Superior temporal gyrus (tissue), 1 donor: ENCODE measurements at regions not wholly inside any gene's neighbourhood (a gene's known extent, or its start where the extent isn't known, plus 50 kb on each side); places are given as distances from the start of the nearest gene placed in this dataset.
A peak's percentile ranks its signal among the peaks of the same experiment; 100 is the strongest.

Experiments
- DNase-seq: peaks from one replicate; pipeline ENCODE4 v3.0.0-alpha.2; 2016; ENCODE audit errors: extremely low spot score

DNA sequence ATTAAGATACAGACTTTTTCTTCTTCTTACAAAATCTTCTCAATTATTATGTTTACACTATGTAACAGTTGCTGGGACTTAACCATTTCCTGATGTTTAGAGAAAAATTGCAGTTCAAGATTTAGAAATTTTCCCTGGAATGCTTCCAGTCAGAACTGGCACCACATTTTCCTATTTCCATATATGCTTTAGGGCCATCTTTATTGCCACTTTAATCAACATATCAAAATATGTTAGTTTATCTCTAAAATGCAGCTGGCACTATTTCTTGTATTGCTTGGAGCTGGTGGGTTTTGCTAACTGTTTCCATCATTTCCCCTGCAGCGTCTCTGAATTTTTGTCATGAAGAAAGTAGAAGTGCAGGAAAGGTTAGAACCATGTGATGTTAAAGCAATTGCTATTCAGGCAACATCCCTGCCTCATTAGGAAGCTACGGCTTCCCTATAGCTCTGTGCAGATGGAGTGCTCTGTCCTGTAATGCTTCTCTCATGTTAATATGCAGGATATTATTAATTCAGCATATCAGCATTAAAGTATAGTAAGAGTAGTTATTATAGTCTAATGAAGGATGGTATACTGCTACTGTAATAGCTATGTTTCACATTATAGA, 269.1 kb downstream of the MTRR start:
- DNase-seq, result no peak

DNA sequence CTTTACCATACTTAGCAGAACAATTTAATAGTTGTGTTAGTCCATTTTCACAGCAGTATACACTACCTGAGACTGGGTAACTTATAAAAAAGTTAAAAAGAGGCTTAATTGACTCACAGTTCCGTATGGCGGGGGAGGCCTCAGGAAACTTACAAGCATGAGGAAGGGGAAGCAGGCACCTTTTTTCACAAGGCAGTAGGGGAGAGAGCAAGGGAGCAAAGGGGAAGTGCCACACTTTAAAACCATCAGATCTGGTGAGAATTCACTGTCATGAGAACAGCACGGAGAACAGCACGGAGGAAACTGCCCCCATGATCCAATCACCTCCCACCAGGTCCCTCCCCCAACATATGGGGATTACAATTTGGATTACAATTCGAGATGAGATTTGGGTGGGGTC, 269.9 kb downstream of the MTRR start:
- DNase-seq, result no peak

DNA sequence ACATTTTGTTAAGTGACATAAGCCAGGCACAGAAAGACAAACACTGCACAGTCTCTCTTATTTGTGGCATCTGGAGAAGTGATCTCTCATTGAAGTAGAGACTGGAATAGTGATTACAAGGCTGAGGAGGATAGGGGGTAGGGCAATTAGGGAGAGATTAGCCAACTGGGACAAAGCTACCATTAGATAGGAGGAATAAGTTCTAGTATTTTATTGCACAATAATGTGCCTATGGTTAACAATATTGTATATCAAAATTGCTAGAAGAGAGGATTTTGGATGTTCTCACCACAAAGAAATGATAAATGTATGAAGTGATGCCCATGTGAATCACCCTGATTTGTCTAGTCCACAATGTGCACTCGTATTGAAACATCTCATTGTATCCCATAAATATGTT, 281.8 kb downstream of the MTRR start:
- DNase-seq, result no peak

DNA sequence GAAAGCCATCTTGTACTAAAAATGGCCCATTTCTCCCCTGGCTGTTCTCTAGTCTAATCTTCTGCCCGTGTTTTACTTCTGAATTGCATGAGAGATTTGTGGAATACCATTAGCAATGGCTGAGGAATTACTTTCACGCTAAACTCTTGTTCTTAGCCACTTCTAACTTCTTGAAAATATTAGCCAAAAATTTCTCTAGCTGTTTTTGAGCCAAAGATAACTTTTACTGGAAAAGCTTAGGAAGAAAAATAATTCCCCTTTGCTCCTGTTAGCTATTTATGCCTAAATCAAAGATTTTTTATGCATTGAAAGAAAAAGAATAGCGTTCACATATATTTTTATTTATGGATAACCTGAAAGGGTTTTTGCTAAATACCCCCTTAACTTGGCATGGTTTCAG, 287.8 kb downstream of the MTRR start:
- no peak for DNase-seq

DNA sequence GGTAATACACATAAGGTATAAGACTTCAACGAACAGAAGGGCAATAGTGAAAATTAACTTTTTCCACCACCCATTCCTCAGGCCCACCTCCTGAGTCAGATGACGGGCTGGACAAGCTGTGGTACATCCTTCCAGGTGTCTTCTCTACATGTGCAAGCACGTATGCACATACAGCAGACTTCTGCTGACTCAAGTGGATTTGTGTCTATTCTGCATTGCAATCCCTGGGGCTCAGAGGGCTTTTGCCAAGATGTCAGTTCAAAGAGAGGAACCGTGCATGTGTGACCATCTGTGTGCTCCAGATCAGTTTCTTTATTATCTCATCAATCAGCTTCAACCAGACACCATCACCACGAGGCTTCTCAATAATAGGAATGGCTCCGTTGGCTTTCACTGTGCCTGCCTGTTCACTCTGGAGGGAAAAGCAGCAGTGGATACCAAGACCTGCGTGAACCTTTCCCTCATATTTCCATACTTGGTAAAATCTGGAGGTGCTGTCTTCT, 288.4 kb downstream of the MTRR start:
- no peak for DNase-seq

DNA sequence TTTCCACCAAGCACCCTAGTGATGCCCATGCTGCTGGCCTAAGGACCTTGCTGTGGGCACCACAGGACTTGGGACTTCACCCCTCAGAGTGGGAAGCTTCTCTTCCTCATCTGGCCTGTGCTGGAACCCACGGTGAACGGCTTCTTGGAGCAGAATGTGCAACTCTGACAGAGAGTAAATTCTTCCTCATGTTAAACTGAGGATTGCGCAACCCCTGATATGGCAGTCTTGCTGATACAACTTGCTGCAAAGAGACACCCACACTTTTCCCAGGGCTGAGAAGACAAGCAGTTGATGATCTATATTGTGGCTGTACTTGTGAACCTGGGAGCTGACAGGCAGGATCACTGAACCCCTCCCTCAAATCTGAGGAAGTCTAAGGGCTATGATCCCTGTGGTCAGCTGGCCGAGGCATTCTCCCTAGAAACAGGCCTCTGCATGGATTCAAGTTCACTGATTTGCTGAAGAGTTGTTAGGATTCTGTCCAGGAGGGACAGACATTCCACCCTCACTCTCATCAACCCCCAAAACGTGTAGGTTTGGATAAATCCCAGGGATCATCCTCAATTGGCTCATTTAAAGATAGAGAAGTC, 307.2 kb downstream of the MTRR start:
- DNase-seq, result no peak

DNA sequence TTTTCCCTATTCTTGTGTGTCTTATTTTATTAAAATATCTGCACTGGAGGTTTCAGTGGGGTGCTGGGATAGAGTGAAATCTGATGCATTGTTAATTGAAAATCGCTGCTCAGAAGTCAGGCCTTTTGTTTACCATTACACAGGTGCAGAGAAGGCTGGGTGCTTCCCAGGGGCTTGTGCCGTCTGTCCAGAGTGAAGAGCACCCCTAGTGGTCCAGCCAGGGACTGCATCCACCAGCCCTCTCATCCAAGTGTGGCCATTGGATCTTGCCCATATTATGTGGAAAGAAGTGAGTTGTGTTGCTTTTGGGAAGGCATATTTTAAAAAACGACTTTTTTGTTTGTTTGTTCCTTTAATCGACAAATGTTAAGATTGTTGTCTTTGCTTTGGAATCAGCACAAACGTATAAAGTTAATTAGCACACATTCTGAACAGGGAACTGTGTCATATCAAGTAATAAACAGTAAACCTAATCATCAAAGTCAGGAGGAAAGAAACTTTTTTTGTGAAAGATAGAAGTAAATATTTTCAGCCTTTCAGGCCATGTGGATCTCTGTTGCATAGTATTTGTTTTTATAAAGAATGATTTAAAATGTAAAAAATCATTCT, 315.6 kb downstream of the MTRR start:
- DNase-seq, result no peak

DNA sequence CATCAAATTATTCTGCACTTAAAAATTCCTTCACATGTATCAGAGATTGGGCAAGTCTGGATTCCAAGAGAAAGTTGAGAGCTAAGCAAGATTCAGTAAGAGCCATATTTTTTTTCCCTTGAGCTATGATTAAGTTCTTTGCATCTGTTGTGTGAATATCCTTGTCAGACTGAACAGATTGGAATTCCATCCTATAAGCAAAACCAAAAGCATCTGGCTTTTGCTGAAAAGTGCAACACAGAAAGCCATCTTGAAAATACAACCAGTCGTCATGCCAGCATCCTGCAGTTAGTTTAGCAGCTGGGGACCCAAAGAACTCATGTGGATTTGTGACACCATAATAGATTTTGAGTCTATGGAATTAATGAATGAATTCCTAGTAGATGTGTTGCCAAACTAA, 316.9 kb downstream of the MTRR start:
- DNase-seq, result peak; percentile 53

DNA sequence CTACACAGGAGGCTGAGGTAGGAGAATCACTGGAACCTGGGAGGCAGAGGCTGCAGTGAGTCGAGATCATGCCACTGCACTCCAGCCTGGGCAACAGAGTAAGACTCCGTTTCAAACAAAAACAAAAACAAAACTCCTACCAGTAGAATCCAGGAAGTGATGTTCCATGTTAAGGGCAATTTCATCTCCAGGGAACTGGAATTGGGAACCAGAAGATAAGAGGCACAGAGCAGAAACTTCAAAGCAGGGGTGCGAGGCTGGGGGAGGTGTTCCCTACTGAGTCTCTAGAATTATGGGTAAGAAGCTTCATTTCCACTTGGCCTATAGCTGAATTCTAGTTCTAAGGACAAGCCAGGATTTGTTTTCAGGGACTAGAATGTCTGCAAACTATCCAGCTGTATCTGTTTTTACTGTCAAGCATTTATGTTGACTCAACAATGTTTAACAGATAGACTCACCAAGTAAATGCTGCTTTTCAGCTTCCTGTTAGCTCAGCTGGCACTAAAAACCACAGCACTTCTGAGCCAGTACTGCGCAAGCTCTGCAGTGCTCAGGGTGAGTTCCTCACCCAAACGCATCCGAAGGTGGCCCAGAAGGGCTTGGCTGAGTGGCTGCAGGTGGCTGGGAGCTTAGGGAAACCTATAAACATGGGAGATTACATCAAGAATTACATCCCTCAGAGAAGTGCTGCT, 320.1 kb downstream of the MTRR start:
- no peak for DNase-seq

DNA sequence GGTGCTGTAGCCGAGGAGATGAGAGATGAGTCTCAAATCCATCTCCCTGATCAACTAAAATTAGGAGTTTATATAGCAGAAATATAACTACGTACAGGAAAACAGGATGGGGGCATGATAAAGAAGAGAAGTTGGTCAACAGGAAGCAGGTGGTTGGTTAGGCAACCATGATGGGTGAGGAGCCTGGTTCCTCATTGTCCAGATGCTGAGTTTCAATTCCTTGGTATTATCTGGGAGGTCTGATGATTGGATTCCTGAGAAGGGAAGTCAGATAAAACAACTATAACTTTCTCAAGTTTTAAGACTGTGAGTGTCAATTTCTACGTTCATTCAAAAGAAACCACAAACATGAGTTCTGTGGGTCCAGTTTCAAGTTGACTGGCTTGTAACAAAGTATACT, 323.9 kb downstream of the MTRR start:
- no peak for DNase-seq

DNA sequence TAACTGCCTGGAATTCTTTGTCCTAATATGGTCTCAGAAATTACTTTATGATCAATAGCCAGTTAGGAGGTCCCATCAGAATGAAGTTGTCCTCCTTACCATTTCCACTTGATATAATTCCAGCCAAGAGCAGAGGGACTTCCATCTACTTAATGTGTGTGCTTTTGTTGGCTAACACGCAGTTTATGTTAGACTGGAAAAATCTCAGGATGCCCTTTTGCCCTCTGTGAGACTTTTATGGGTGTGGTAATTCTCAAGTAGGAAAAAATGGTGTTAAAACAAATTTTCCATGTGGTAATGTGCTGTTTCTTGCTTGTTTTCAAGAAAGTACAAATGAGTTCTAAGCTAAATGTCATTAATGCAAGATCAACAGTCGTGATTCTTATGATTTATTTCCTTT, 327.1 kb downstream of the MTRR start:
- DNase-seq, result no peak

DNA sequence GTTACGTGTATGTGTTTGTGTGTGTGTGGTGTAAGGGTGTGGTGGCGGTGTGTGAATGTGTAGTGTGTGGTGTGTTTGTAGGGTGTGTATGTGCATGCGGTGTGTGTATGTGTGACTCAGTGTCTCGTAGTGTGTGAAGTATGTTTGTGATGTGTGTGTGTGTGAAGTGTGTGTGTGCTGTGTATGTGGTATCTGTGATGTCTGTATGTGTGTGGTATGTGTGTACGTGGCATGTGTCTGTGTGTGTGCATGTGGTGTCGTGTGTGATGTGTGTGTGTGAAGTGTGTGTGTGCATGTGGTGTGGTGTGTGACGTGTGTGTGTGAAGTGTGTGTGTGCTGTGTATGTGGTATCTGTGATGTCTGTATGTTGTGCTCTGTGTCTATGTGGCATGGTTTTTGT, 339.4 kb downstream of the MTRR start:
- no peak for DNase-seq

DNA sequence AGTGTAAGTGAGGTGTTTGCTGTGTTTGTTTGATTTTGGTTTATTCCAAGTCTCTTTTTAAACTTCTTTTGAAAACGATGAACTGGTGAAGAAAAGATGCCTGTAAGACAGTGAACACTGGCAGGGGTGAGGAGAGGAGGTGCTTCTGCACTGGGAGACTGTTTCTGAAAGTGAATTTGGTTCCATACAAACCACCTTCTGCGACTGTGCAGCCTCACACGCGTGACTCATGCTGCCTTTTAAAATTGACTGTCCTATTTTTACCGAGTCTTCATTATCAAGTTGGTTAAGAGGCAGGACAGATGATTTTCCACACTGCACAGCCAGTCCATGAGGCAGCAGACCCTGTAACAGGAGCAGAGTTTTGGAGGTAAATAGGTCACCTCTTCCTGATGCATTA, 340.6 kb downstream of the MTRR start:
- peak; percentile 30 for DNase-seq

DNA sequence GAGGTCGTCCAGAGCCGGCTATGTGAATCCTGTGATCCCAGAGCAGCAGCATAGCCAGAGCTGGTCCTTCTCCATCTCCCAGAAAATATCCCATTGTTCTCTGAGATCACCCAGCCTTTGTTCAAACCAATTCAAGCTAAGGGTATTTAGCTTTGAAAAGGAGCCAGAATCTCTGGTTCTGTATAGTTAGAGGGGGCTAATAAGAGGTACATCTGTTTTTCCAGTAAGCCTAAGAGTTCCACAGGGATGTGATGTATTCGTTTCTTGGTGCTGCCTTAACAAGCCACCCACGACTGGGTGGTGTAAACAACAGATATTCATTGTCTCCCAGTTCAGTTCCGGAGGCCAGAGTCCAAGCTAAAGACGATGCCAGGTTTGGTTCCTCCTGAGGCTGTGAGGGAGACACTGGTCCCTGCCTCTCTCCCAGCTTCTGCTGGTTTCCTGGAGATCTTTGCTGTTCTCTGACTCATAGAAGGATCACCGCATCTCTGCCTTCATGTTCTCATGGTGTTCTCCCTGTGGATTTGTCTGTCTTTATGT, 344.8 kb downstream of the MTRR start:
- DNase-seq, result peak; percentile 63

DNA sequence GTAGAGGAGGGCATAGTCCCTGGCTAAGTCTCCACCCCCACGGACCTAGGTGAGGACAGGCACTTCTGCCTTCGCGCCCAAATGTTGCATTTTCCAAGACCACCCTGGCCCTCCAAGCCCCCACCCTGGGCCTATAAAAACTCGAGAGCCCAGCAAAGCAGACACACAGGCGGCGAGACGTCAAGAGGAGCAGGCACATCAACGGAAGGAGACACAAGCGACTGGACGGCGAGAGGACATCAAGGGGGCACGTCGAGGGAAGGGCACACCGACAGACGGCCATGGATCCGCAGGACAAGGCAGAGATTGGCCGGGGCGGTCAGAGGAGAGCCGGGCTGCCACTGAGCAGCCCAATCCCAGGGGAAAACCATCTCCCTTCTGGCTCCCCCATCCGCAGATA, 348.0 kb downstream of the MTRR start:
- DNase-seq, result no peak

DNA sequence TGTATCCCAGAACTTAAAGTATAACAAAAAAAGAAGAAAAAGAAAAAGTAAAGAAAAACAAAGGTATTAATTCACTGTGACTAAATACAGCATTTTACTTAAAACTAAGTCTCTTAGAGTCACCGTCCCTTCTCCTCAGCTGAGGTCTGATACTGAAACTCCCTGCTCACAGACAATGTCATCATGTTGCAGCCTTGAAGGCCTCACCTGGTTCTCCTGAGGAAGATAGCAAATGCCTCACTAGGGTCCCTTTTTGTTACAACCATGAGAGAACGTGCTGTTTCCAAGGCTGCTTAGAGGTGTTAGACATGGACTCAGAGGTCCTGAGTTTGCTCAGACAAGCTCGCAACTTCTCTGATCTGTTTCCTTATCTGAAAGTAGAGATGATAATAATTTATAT, 357.2 kb downstream of the MTRR start:
- no peak for DNase-seq

DNA sequence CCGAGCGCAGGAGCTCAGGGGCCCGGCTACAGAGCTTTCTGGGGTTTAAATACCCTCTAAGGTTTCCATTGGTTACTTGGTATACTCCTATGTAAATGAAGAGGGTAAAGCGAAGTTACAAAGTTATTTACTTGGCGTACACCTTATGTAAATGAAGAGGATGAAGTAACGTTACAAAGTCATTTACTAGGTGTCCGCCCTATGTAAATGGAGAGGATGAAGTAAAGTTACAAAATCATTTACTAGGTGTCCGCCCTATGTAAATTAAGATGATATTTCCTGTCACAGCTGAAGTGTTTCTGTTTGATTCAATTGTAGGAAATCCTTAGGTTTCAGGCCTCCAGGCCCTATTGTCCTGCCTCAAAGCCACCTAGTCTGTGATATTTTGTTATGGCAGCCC, 358.2 kb downstream of the MTRR start:
- no peak for DNase-seq

DNA sequence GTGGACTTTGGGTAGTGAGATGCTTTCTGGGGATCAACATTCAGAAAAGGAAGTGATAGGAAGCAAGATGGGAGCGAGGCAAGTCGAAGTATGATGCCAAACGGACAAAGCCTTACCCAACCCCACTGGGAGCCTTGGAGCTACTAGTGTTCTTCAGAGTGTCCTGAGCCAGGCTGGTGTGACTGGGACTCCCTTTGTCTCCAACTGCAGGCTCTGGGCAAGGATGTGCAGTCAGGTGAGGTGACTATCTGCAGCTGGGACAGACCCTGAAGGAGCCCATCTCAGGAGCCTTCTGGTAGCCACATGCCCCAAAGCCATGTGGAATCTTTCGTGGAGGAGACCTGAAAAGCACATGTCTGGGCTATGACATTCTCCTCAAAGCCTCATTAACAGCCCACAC, 360.6 kb downstream of the MTRR start:
- no peak for DNase-seq

DNA sequence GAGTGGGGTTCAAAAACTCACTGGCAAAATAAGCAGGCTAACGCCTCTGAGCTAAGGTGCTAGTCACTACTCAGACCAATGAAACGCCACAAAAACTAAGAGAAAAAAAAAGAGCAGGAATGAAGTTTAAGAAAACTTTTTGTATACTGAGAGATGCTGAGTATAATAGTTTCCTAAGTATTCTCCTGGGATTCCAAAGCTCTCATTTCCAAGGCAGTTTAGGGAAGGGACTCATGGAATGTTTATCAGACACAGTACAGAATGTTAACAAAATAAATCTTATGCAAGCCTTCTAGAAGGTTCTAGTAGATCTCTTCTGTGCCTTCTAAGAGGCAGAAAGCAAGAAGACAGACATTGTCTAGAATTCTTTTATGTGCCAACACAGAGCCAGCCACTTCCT, 361.9 kb downstream of the MTRR start:
- DNase-seq, result no peak

DNA sequence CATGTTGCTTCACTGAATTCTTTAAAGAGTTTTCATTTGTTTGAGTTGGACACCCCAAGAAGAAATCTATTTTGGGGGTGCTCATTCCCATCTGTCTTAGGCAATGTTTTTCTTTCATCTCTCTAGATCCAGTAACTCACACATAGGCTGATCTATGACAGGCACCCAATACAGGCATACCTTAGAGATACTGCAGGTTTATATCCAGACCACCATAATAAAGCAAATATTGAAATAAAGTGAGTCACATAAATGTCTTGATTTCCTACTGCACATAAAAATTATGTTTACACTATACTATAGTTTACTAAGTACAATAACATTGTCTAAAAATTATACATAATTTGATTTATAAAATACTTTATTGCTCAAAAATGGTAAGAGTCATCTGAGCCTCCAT, 364.5 kb downstream of the MTRR start:
- no peak for DNase-seq

DNA sequence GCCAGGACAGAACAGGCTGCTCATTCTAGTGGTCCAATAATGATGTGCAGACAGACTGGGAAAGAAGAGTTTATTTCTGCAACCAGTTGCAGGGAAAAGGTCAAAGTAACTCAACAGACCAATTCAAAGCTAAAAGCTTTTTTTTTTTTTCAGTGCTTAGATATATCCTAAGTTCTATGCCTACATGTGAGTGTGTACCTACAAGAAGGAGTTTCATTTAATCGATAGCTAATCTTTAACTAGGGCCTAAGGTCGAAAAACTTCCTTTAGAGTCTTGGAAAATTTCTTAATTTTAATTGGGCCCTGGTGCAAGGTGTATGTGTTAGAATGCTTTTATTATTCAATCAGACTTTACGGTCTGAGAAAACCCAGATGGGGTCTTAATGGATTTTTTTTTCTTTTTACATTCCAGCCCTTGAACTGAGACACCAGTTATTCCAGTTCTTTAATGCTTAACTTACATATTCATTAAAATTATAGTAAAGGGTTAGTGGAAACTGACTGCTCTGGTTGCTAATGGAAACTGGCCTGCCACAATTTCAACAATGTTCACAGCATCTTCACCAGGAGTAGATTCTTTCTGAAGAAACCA, 365.3 kb downstream of the MTRR start:
- no peak for DNase-seq

DNA sequence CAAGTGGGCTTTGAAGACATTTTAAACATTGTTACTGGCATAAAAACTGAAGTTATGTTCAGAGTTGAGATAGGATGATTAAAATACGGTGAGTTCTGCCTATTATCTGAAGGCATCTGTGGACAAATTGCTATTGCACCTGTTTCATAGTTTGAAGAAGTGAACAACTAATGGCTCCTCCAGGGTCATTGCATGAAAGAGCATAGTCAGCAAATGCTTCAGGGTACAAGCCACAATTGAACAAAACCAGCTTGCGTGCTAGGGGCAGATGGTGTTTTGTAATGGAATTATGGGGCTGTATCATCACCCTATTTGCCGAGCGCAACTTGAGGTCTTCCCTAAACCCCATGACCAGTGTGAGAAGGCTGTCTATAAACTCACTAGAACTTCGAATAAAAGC, 369.1 kb downstream of the MTRR start:
- DNase-seq, result no peak
